ENCODE measurements at regions not wholly inside any gene's neighbourhood (a gene's known extent, or its start where the extent isn't known, plus 50 kb on each side); places are given as distances from the start of the nearest gene placed in this dataset.

- H3K4me3 ChIP-seq (ENCODE audit: insufficient read depth, low read depth, low read length), result no peak overlapping the region
- no peak overlapping the region for H3K27ac ChIP-seq (ENCODE audit: insufficient read depth, low read depth, low read length, poor library complexity, severe bottlenecking)
- no peaks in the 10 kb centered on the region for H3K27me3 ChIP-seq (ENCODE audit: control insufficient read depth, insufficient read depth, low read length, poor library complexity, severe bottlenecking)
- no peaks in the 10 kb centered on the region for H3K36me3 ChIP-seq (ENCODE audit: control insufficient read depth, insufficient read depth, low read length)
- no peaks in the 10 kb centered on the region for H3K4me1 ChIP-seq (ENCODE audit: control insufficient read depth, insufficient read depth, low read length)
- H3K9me3 ChIP-seq (ENCODE audit: control insufficient read depth, low read length), result no peaks in the 10 kb centered on the region
- WGBS, 2 experiments, result 42 to 50% methylated on average over 2 of the region's 2 CpGs
Measured at GRCh38 chr3:68057637-68058320, 403.4 kb upstream of the SUCLG2 start.

DNA sequence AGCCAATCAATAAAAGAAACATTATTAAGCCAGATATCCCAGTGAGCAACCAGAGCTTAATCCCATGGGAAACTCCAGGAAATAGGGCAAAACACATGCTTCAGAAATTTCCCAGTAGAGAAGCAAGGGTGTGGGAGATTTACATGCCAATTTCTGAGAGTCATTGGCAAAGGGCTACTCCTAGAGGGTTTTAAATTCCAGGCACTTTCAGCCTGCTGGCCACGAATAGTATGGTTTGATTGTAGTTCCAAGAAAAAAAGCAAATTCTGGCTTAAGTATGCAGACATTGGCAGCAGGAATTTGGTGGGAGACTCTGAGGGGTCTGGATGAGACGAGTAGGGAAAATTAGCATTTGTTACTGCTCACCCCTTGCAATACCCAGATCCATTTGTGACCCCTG is 402.1 kb upstream of the SUCLG2 start:
- no peaks in the 10 kb centered on the region for H3K4me1 ChIP-seq (ENCODE audit: control insufficient read depth, insufficient read depth, low read length)
- no peak overlapping the region for H3K4me3 ChIP-seq (ENCODE audit: insufficient read depth, low read depth, low read length)
- H3K36me3 ChIP-seq (ENCODE audit: control insufficient read depth, insufficient read depth, low read length), result no peaks in the 10 kb centered on the region
- H3K9me3 ChIP-seq (ENCODE audit: control insufficient read depth, low read length), result no peaks in the 10 kb centered on the region
- H3K27me3 ChIP-seq (ENCODE audit: control insufficient read depth, insufficient read depth, low read length, poor library complexity, severe bottlenecking), result no peaks in the 10 kb centered on the region
- WGBS, 2 experiments, result 82 to 85% methylated on average over 2 of the region's 2 CpGs
- H3K27ac ChIP-seq (ENCODE audit: insufficient read depth, low read depth, low read length, poor library complexity, severe bottlenecking), result no peak overlapping the region

- no peaks in the 10 kb centered on the region for H3K9me3 ChIP-seq (ENCODE audit: control insufficient read depth, low read length)
- H3K27ac ChIP-seq (ENCODE audit: insufficient read depth, low read depth, low read length, poor library complexity, severe bottlenecking), result no peak overlapping the region
Measured at GRCh38 chr3:68055215-68055614, 400.8 kb upstream of the SUCLG2 start.

DNA sequence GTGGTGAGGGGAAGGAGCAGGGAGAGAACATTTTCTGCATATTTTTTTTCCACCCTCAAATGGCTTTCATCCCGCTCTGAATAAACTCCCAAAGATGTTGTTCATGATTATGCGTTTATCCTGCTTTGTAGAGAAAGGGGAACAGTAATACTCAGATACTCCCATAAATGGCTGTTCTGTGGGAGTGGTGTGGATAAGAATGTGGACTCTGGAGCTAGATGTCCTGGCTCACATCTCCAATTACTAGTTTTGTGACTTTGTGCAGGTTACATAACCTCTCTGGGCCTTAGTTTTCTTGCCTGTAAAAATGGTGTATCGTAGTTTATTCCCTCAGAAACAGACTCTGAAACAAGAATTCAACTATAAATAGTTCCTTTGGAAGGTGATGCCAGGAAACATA is 395.4 kb upstream of the SUCLG2 start:
- Histone ChIP-seq H3K27ac (ENCODE audit: insufficient read depth, low read depth, low read length, poor library complexity, severe bottlenecking) (no peak overlapping the region), H3K4me1 (ENCODE audit: control insufficient read depth, insufficient read depth, low read length) (no peaks in the 10 kb centered on the region), H3K27me3 (ENCODE audit: control insufficient read depth, insufficient read depth, low read length, poor library complexity, severe bottlenecking) (no peaks in the 10 kb centered on the region), H3K4me3 (ENCODE audit: insufficient read depth, low read depth, low read length) (no peak overlapping the region), H3K36me3 (ENCODE audit: control insufficient read depth, insufficient read depth, low read length) (no peaks in the 10 kb centered on the region), H3K9me3 (ENCODE audit: control insufficient read depth, low read length) (no peaks in the 10 kb centered on the region)
- WGBS, 2 experiments, result 60 to 62% methylated on average over 3 of the region's 3 CpGs

More at GRCh38 chr3:68055215-68055614, 400.8 kb upstream of the SUCLG2 start:
- H3K27me3 ChIP-seq (ENCODE audit: control insufficient read depth, insufficient read depth, low read length, poor library complexity, severe bottlenecking), result no peaks in the 10 kb centered on the region
- no peak overlapping the region for H3K4me3 ChIP-seq (ENCODE audit: insufficient read depth, low read depth, low read length)
- WGBS, 2 experiments, result 89 to 91% methylated on average over 2 to 4 of the region's 4 CpGs
- H3K4me1 ChIP-seq (ENCODE audit: control insufficient read depth, insufficient read depth, low read length), result no peaks in the 10 kb centered on the region
- H3K36me3 ChIP-seq (ENCODE audit: control insufficient read depth, insufficient read depth, low read length), result no peaks in the 10 kb centered on the region

DNA sequence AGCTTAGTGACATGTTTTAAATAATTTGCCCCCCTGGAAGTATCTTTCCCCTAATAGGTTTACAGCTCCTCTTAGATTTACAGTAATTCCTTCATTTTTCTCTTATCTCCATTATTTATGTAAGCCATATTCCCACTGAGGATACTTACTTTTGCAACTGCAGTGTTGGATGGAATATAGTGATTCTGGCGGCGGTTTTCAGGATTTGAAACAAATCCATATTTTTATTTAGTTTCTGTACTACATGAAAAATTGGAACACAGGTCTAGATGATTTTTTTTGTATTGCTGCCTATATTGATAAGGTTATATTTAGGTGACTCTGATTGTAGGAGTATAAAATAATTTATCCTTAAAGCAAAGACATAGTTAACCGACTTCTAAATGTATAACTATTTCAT is 391.6 kb upstream of the SUCLG2 start:
- Histone ChIP-seq H3K27me3 (ENCODE audit: control insufficient read depth, insufficient read depth, low read length, poor library complexity, severe bottlenecking) (no peaks in the 10 kb centered on the region), H3K27ac (ENCODE audit: insufficient read depth, low read depth, low read length, poor library complexity, severe bottlenecking) (no peak overlapping the region), H3K4me1 (ENCODE audit: control insufficient read depth, insufficient read depth, low read length) (no peaks in the 10 kb centered on the region), H3K36me3 (ENCODE audit: control insufficient read depth, insufficient read depth, low read length) (no peaks in the 10 kb centered on the region), H3K4me3 (ENCODE audit: insufficient read depth, low read depth, low read length) (no peak overlapping the region), H3K9me3 (ENCODE audit: control insufficient read depth, low read length) (no peaks in the 10 kb centered on the region)
- WGBS, 2 experiments, result 78 to 83% methylated on average over 1 of the region's 3 CpGs

DNA sequence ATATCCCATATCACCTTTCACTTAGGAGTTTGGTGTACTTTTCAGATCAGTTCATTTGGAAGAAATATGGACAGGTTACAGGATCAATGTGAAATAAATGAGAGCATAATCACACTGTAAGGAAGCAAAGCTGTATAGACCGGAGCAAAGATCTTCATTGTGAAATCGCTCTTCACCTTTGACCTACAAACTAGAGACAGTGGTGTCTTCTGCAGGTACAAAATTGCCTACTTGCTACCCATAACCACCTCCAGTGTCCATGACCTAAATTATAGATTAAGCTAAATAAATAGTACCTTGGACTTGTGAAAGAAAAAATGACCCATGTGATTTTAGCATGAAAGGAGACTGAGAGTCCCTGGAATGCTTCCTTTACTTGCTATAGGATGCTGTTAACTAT is 379.5 kb upstream of the SUCLG2 start:
- WGBS, 2 experiments, result 92 to 94% methylated on average over 2 of the region's 2 CpGs

GRCh38 chr3:68032209-68032608 is 377.8 kb upstream of the SUCLG2 start:
- no peaks in the 10 kb centered on the region for H3K9me3 ChIP-seq (ENCODE audit: control insufficient read depth, low read length)
- H3K4me1 ChIP-seq (ENCODE audit: control insufficient read depth, insufficient read depth, low read length), result no peaks in the 10 kb centered on the region
- no peaks in the 10 kb centered on the region for H3K27me3 ChIP-seq (ENCODE audit: control insufficient read depth, insufficient read depth, low read length, poor library complexity, severe bottlenecking)
- H3K27ac ChIP-seq (ENCODE audit: insufficient read depth, low read depth, low read length, poor library complexity, severe bottlenecking), result no peak overlapping the region
- no peak overlapping the region for H3K4me3 ChIP-seq (ENCODE audit: insufficient read depth, low read depth, low read length)
- no peaks in the 10 kb centered on the region for H3K36me3 ChIP-seq (ENCODE audit: control insufficient read depth, insufficient read depth, low read length)

More for the DNA sequence above, 379.5 kb upstream of the SUCLG2 start:
- Histone ChIP-seq H3K27ac (ENCODE audit: insufficient read depth, low read depth, low read length, poor library complexity, severe bottlenecking) (no peak overlapping the region), H3K9me3 (ENCODE audit: control insufficient read depth, low read length) (no peaks in the 10 kb centered on the region), H3K27me3 (ENCODE audit: control insufficient read depth, insufficient read depth, low read length, poor library complexity, severe bottlenecking) (no peaks in the 10 kb centered on the region), H3K4me3 (ENCODE audit: insufficient read depth, low read depth, low read length) (no peak overlapping the region), H3K4me1 (ENCODE audit: control insufficient read depth, insufficient read depth, low read length) (no peaks in the 10 kb centered on the region), H3K36me3 (ENCODE audit: control insufficient read depth, insufficient read depth, low read length) (no peaks in the 10 kb centered on the region)

DNA sequence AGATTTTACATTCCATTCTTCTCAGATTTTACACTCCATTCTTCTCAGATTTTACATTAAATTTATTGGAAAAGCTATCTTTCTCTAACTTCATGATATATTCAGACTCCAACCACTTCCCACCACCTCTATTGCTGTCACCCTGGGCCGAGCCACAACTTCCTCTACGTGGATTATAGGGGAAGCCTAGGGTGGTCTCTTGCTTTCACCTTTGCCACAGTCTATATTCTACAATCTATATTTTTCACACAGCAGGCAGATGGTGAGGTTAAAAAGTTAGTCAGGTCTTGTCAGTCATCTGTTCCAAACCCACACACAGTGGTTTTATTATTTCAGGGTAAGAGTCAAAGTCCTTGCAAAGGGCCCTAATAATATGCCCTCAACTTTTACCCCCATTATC is 370.8 kb upstream of the SUCLG2 start:
- Histone ChIP-seq H3K4me1 (ENCODE audit: control insufficient read depth, insufficient read depth, low read length) (no peaks in the 10 kb centered on the region), H3K27me3 (ENCODE audit: control insufficient read depth, insufficient read depth, low read length, poor library complexity, severe bottlenecking) (no peaks in the 10 kb centered on the region), H3K27ac (ENCODE audit: insufficient read depth, low read depth, low read length, poor library complexity, severe bottlenecking) (no peak overlapping the region), H3K9me3 (ENCODE audit: control insufficient read depth, low read length) (no peaks in the 10 kb centered on the region), H3K4me3 (ENCODE audit: insufficient read depth, low read depth, low read length) (no peak overlapping the region), H3K36me3 (ENCODE audit: control insufficient read depth, insufficient read depth, low read length) (no peaks in the 10 kb centered on the region)
- 93 to 100% methylated on average over 2 of the region's 2 CpGs for WGBS, 2 experiments

GRCh38 chr3:68019876-68020275 is 365.5 kb upstream of the SUCLG2 start:
- H3K27me3 ChIP-seq (ENCODE audit: control insufficient read depth, insufficient read depth, low read length, poor library complexity, severe bottlenecking), result no peaks in the 10 kb centered on the region
- no peak overlapping the region for H3K27ac ChIP-seq (ENCODE audit: insufficient read depth, low read depth, low read length, poor library complexity, severe bottlenecking)
- WGBS, 2 experiments, result 93 to 100% methylated on average over 1 of the region's 1 CpG
- no peaks in the 10 kb centered on the region for H3K9me3 ChIP-seq (ENCODE audit: control insufficient read depth, low read length)
- no peak overlapping the region for H3K4me3 ChIP-seq (ENCODE audit: insufficient read depth, low read depth, low read length)
- no peaks in the 10 kb centered on the region for H3K4me1 ChIP-seq (ENCODE audit: control insufficient read depth, insufficient read depth, low read length)
- H3K36me3 ChIP-seq (ENCODE audit: control insufficient read depth, insufficient read depth, low read length), result no peaks in the 10 kb centered on the region

DNA sequence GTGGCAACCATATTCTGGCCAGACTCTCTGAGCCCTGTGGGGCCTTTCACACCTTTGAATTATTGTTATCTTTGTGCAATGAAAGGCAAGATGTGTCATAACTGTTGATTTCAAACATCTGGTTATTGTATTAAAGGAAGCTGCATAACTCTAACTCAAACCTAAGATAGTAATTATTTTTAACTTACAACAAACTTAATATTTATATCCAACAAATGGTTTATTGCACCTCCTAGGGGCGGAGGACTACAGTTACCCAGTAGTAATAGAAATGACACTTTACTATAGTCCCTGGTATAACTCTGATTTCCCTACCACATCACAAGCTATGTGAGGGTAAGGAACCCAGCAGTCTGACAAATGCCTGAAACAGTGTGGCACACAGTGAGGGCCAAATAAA is 363.9 kb upstream of the SUCLG2 start:
- Histone ChIP-seq H3K27ac (ENCODE audit: insufficient read depth, low read depth, low read length, poor library complexity, severe bottlenecking) (no peak overlapping the region), H3K4me3 (ENCODE audit: insufficient read depth, low read depth, low read length) (no peak overlapping the region), H3K36me3 (ENCODE audit: control insufficient read depth, insufficient read depth, low read length) (no peaks in the 10 kb centered on the region), H3K4me1 (ENCODE audit: control insufficient read depth, insufficient read depth, low read length) (no peaks in the 10 kb centered on the region), H3K27me3 (ENCODE audit: control insufficient read depth, insufficient read depth, low read length, poor library complexity, severe bottlenecking) (no peaks in the 10 kb centered on the region), H3K9me3 (ENCODE audit: control insufficient read depth, low read length) (no peaks in the 10 kb centered on the region)
- WGBS, 2 experiments, result 67 to 78% methylated on average over 1 of the region's 1 CpG

- Histone ChIP-seq H3K27ac (ENCODE audit: insufficient read depth, low read depth, low read length, poor library complexity, severe bottlenecking) (no peak overlapping the region), H3K36me3 (ENCODE audit: control insufficient read depth, insufficient read depth, low read length) (no peaks in the 10 kb centered on the region), H3K27me3 (ENCODE audit: control insufficient read depth, insufficient read depth, low read length, poor library complexity, severe bottlenecking) (no peaks in the 10 kb centered on the region), H3K4me3 (ENCODE audit: insufficient read depth, low read depth, low read length) (no peak overlapping the region), H3K4me1 (ENCODE audit: control insufficient read depth, insufficient read depth, low read length) (no peaks in the 10 kb centered on the region), H3K9me3 (ENCODE audit: control insufficient read depth, low read length) (no peaks in the 10 kb centered on the region)
- 84 to 97% methylated on average over 2 of the region's 3 CpGs for WGBS, 2 experiments
Measured at GRCh38 chr3:68017069-68017468, 362.7 kb upstream of the SUCLG2 start.

All from ectodermal cell (in vitro differentiated cells).